GM19372 (cell line): ENCODE measurements at regions not wholly inside any gene's neighbourhood (a gene's known extent, or its start where the extent isn't known, plus 50 kb on each side); places are given as distances from the start of the nearest gene placed in this dataset.
"Not testable (repeated sequence)": the region's sequence is repeated elsewhere in the genome, so short reads cannot be mapped to it uniquely, and the experiment has no call there.

ENCODE experiments used
- ATAC-seq: cut with Tn5 transposase; IDR thresholded peaks from one replicate; pipeline ENCODE4 v1.9.1; 2021; ENCODE audit warnings: mild to moderate bottlenecking, low read depth, moderate library complexity; ENCODE audit not compliant: unreplicated experiment

GRCh38 chr17:30689266-30690000 is 135.1 kb downstream of the CRLF3 start:
- ATAC-seq: not testable (repeated sequence)

GRCh38 chr17:30686538-30687479 is 137.7 kb downstream of the CRLF3 start:
- ATAC-seq: not testable (repeated sequence)

DNA sequence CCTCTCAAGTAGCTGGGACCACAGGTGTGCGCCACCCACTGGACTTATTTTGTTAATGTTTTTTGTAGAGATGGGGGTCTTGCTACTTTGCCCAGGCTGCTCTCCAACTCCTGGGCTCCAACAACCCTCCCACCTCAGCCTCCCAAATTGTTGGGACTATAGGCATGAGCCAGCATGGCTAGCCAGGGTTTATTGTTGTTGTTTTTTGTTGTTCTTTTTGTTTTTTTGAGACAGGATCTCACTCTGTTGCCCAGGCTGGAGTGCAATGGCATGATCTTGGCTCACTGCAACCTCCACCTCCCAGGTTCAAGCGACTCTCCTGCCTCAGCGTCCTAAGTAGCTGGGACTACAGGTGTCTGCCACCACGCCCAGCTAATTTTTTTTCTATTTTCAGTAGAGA is 142.2 kb downstream of the CRLF3 start:
- not testable (repeated sequence) for ATAC-seq

- ATAC-seq: not testable (repeated sequence)
These were observed 143.8 kb downstream of the CRLF3 start for GRCh38 chr17:30680681-30681080.

DNA sequence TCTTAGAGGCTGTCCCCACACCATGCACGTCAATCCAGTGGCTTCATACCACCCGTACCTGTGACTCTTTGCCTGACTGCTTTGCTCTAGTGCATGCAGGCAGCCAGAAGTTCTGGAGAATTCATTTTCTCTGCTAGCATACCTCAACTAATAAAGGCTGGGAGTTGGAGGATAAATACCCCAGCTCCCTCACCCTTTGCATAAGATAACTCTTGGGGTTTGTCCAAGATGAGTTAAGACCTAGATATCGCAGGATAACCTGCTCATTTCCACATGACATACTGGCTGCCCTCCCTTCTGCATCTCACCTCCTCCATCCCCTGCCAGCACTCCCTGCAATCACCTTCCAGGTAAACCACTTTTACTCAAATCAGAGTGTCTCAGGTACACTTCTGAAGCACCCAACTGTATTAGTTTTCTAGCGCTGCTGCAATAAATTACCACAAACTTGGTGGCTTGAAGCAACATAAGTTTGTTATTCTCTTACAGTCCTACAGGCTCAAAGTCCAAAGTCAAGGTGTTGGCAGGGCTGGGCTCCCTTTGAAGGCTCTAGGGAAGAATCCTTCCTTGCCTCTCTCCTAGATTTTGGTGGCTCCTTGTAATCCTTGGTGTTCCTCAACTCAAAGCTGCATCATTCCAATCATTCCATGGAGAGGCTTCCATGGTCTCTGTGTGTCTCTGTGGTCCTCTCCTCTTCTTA is 146.8 kb downstream of the CRLF3 start:
- ATAC-seq: no peak

DNA sequence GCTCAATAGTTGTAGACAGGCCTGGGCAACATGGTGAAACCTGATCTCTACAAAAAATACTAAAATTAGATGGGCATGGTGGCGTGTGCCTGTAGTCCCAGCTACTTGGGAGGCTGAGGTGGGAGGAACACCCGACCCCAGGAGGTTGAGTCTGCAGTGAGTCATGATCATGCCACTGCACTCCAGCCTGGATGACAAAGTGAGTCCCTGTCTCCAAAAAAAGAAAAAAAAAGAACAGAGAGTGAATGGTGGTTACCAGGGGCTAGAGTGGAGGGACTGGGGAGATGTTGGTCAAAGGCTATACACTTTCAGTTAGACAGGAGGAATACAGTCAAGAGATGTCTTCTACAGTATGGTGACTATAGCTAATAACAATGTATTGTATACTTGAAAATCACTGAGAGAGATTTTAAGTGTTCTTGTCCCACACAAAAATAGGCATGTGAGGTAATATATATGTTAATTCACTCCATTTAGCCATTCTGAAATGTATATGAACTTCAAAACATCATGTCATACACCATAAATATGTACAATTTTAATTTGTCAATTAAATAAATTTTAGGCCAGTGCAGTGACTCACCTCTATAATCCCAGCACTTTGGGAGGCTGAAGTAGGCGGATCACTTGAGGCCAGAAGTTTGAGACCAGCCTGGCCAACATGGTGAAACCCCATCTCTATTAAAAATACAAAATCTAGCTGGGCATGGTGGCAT is 148.6 kb downstream of the CRLF3 start:
- not testable (repeated sequence) for ATAC-seq

- ATAC-seq: not testable (repeated sequence)
These were observed 155.3 kb downstream of the CRLF3 start for GRCh38 chr17:30669217-30669649.

DNA sequence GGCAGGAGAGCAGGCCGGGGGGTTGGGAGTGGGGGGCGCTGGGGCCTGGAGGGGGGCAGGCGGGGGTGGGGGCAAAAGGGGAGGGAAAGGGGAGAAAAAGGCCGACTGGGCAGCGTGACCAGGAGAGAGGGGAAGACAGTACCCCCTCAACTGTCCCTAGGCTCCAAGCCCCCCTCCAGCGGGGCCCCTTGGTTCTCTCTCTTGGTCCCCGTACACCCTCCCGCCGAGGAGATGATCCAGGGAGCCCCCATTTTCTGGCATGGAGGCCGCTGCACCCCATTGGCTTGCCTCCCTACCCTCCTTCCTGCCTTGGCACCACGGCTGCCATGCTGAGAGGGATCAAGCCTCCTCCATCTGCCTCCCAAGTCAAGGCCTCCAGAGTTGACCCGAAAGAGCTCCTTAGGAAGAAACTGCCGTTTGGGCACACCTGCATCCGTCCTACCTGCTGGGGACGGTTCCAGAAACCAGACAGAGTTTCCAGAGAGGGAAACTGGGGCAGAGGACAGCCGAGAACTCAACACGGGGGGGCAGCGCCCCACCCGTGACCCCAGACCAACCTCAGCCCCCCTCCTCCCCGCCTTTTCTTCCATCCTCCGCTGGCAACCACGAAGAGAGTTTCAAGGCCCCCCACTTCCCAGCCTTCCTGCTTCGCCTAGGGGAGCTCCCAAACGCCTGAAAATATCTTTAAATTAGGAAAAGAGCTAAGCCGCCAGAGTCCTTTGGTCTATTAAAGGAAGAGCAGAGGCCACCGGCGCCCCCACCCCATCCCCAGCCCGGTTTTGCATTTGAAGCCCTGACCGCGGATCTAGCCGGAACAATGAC is 155.9 kb downstream of the CRLF3 start:
- not testable (repeated sequence) for ATAC-seq

DNA sequence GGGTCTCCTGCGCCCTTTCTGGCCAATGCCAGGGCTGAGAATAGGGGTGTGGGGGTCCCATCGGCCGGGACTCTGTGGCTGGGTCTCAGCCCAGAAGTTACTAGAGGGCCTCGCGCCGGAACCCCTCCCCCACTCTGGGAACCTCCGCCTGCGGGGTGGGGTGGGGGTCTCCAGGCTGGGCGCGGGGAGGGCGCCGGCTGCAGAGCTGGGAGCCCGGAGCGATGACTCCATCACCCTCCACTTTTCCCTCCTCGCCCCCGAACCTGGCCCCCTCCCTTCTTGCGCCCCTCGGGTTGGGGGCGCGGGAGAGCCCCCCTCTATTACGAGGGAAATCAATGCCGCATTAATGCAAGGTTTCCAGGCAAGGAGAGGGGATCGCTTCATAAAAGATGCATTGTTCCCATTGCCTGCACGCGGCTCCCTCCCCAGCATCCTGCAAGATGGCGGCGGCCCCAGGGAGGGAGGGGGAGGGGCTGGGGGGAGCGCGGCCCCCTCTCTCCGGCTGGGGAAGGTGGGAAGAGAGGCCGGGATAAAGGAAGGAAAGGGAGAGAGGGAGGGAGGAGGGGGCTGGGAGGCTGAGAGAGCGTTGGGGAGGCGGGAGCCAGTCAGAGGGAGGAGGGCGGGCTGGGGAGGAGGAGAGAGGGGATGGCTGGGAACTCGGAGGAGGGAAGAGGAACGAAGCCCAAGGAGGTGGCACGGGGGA is 156.7 kb downstream of the CRLF3 start:
- not testable (repeated sequence) for ATAC-seq

GRCh38 chr17:30666838-30667656 is 157.4 kb downstream of the CRLF3 start:
- ATAC-seq: not testable (repeated sequence)

DNA sequence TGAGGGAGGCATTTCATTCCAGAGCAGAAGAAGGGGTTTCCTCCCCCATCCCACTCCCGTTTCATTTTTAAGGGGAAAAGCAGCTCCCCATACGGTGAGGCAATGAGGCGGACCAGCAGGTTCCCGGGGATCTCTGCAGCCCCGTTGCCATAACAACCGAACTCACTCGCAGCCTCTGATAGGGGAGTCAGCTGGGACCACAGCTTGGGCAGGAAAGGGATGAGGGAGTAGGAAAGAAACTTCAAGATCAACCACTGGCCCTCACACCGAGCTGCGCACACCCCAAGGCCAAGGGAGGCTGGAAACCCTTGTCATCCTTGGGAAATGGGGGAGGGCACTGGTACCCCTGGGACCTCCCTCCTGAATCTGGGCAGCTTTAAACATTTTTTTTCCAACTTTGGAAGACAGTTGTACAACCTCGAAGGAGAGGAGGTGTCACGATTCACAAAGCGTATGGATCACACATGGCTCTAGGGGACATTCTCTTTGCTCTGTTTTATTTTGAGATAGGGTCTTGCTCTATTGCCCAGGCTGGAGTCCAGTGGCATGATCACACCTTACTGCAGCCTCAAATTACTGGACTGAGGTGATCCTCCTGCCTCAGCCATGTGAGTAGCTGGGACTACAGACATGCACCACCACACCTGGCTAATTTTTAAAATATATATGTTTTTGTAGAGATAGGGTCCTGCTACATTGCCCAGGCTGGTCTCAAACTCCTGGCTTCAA is 160.6 kb downstream of the CRLF3 start:
- ATAC-seq: not testable (repeated sequence)

- not testable (repeated sequence) for ATAC-seq
These were observed 167.3 kb downstream of the CRLF3 start for GRCh38 chr17:30657148-30657547.

DNA sequence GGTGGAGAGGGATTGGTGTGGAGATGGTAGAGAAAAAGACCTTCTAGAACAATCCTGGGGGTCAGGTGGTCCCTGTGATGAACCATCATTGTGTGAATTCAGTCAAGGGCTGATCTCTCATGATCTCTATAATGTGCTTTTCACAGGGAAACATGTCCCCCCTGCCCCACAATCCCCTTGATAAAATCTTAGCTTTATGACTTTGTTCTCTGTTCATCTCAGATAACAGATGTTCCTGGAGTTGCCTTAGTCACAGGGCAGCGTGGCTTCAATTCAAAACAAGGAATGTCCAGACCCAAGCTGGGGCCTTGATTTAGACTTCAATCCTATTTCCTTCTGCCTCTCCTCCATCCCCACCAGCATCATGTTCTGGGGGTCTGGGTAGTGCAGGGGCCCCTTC is 171.5 kb downstream of the CRLF3 start:
- ATAC-seq: not testable (repeated sequence)

DNA sequence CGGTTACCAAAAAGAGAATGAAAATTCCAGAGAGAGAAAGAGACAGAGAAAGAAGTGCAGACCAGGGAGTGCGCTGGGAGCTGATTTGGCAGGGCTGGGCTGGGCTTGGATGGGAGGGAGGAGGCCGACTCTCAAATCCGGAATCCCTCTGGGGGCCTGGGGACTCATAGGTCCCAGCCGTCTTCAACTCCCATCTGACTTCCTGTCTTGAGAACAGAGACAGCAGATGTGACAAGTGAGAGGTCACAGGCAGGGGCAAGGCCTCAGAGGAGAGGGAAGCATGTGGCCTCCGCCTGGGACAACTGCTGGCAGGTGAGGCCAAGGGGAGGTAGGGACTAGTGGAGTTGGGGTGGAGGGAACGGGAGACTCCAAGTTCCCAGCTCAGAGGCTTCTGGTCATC is 172.9 kb downstream of the GOSR1 start:
- not testable (repeated sequence) for ATAC-seq

DNA sequence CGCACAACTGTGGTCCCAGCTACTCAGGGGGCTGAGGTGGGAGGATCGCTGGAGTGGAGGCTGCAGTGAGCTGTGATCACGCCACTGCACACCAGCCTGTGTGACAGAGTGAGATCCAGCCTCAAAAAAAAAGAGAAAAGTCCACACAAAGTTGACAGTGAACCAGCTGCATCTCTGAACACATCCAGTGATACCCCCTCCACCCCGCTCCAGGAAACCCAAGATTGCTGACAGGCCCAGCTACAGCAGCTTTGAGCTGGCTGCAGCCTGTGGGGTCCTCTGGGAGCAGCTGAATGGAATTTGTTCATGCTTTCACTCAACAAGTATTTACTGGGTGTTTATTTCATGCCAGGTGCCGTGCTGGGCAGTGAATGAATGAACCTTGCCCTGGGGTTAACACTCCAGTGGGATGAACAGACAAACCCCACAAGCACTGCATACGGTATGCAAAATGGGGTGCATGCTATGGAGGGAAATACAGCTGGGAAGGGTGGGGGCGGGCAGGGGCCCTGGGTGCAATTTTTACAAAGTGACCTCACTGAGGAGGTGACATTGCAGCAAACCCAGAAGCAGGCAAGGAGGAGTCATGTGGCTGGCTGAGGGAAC is 170.9 kb downstream of the GOSR1 start:
- ATAC-seq: not testable (repeated sequence)

- ATAC-seq: not testable (repeated sequence)
These were observed 168.7 kb downstream of the GOSR1 start for GRCh38 chr17:30645875-30646274.

- not testable (repeated sequence) for ATAC-seq
These were observed 167.5 kb downstream of the GOSR1 start for GRCh38 chr17:30644713-30645112.
